ENCODE measurements at regions not wholly inside any gene's neighbourhood (a gene's known extent, or its start where the extent isn't known, plus 50 kb on each side); places are given as distances from the start of the nearest gene placed in this dataset.

DNA sequence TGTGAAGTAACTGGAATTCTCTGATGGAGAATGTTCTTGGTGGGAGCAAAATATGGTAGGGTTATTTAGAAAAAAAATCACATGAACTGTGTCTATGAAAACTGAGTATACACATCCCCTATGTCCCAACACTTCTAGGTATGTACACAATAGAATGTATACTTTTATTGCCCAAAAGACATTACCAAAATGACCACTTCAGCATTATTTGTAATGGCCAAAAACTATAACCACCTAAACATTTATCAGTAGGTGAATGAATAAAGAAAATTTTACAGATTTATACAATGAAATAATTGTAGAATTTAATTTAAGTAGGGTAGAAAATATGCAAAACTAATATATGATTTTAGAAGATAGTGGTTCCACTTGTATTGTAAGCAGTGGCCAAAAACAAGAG lies 462.8 kb downstream of the KCNJ3 start:
- TF ChIP-seq, protein P1, sequence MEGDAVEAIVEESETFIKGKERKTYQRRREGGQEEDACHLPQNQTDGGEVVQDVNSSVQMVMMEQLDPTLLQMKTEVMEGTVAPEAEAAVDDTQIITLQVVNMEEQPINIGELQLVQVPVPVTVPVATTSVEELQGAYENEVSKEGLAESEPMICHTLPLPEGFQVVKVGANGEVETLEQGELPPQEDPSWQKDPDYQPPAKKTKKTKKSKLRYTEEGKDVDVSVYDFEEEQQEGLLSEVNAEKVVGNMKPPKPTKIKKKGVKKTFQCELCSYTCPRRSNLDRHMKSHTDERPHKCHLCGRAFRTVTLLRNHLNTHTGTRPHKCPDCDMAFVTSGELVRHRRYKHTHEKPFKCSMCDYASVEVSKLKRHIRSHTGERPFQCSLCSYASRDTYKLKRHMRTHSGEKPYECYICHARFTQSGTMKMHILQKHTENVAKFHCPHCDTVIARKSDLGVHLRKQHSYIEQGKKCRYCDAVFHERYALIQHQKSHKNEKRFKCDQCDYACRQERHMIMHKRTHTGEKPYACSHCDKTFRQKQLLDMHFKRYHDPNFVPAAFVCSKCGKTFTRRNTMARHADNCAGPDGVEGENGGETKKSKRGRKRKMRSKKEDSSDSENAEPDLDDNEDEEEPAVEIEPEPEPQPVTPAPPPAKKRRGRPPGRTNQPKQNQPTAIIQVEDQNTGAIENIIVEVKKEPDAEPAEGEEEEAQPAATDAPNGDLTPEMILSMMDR (IDR thresholded peaks at IDR 0.05) = no peak
- TF ChIP-seq POLR2AphosphoS5 (IDR thresholded peaks at IDR 0.05) = no peak

All from gastroesophageal sphincter (tissue), 3 donors.